Fibroblast of villous mesenchyme (primary cell): ENCODE measurements at regions not wholly inside any gene's neighbourhood (a gene's known extent, or its start where the extent isn't known, plus 50 kb on each side); places are given as distances from the start of the nearest gene placed in this dataset.
A peak's percentile ranks its signal among the peaks of the same experiment; 100 is the strongest.

Experiments
- DNase-seq: peaks from one replicate; pipeline ENCODE4 v3.0.0-alpha.2; 2010; ENCODE audit warnings: low read depth
- H3K4me3 ChIP-seq: 2 replicates; pipeline ENCODE4 v1.5.1; 2011; ENCODE audit warnings: low read depth, mild to moderate bottlenecking, low read length
- CTCF ChIP-seq: IDR thresholded peaks from 2 replicates; pipeline ENCODE4 v1.5.1; 2012; ENCODE audit warnings: low read depth, mild to moderate bottlenecking, low read length; ENCODE audit not compliant: insufficient read depth

- TF ChIP-seq CTCF, result no peak
- H3K4me3 ChIP-seq, result no peak overlapping the region
- no peak for DNase-seq
Observed at GRCh38 chr1:234882898-234883297, 245.7 kb downstream of the TOMM20 start.

GRCh38 chr1:234881893-234882771, 246.5 kb downstream of the TOMM20 start:
- TF ChIP-seq CTCF, result no peak
- no peak overlapping the region for H3K4me3 ChIP-seq
- no peak for DNase-seq

GRCh38 chr1:234879147-234880080, 249.2 kb downstream of the TOMM20 start:
- DNase-seq, result no peak
- no peak for TF ChIP-seq CTCF
- no peak overlapping the region for H3K4me3 ChIP-seq

- no peak overlapping the region for H3K4me3 ChIP-seq
- TF ChIP-seq CTCF, result no peak
- DNase-seq, result no peak
Observed at GRCh38 chr1:234878288-234878687, 250.3 kb downstream of the TOMM20 start.

GRCh38 chr1:234877761-234878160, 250.9 kb downstream of the TOMM20 start:
- H3K4me3 ChIP-seq, result no peak overlapping the region
- TF ChIP-seq CTCF, result no peak
- no peak for DNase-seq

GRCh38 chr1:234875953-234876855, 252.4 kb downstream of the TOMM20 start:
- DNase-seq, result peak; percentile 94
- TF ChIP-seq CTCF, result no peak
- H3K4me3 ChIP-seq, result no peak overlapping the region
